PC-9 (cell line): ENCODE measurements at regions not wholly inside any gene's neighbourhood (a gene's known extent, or its start where the extent isn't known, plus 50 kb on each side); places are given as distances from the start of the nearest gene placed in this dataset.
A peak's percentile ranks its signal among the peaks of the same experiment; 100 is the strongest.

ENCODE experiments used
- BruUV-seq: library from RNA; stranded (reverse); fragments of 400-500 nt; replicated peaks from 2 replicates; lab custom pipeline; 2021; lab: Mats Ljungman, UMichigan
- CTCF ChIA-PET: fragments of 300-600 bp; sonication (Branson Sonifier 250); formaldehyde crosslinking; loops from one replicate; lab custom pipeline; 2022; ENCODE audit warnings: antibody characterized with exemption; lab: Charles Lee
- POLR2A ChIA-PET: fragments of 300-600 bp; sonication (Branson Sonifier 250); formaldehyde crosslinking; loops from one replicate; lab custom pipeline; 2022; ENCODE audit warnings: antibody characterized with exemption; ENCODE audit not compliant: unreplicated experiment; lab: Charles Lee
- DNase-seq, 2 experiments: peaks; one replicate each; pipeline versions ENCODE4 v3.0.0 to v3.0.0-alpha.2; 2015 to 2022; ENCODE audit warnings: mixed read lengths in 1 of 2
- H2AFZ ChIP-seq: fragments of 200-600 bp; sonication (generic); 2 replicates; pipeline ENCODE4 v1.8.1; 2017; ENCODE audit warnings: antibody characterized with exemption
- H3F3A ChIP-seq: fragments of 200-600 bp; sonication (generic); 2 replicates; pipeline ENCODE4 v1.8.1; 2017; ENCODE audit warnings: antibody characterized with exemption, mild to moderate bottlenecking, low read depth; ENCODE audit not compliant: insufficient read depth
- H3K27ac ChIP-seq: fragments of 200-600 bp; sonication (generic); 2 replicates; pipeline ENCODE4 v1.6.1; 2016; ENCODE audit warnings: mixed run types
- H3K27me3 ChIP-seq: fragments of 200-600 bp; sonication (generic); 2 replicates; pipeline ENCODE4 v1.6.1; 2016; ENCODE audit warnings: low read depth, mixed run types; ENCODE audit not compliant: insufficient read depth
- H3K36me3 ChIP-seq: fragments of 200-600 bp; sonication (generic); 2 replicates; pipeline ENCODE4 v1.6.1; 2016; ENCODE audit warnings: low read depth, mixed run types
- H3K4me1 ChIP-seq: fragments of 200-600 bp; sonication (generic); replicated peaks from 2 replicates; pipeline ENCODE4 v1.6.1; 2016; ENCODE audit warnings: mixed run types; ENCODE audit not compliant: insufficient read depth
- H3K4me2 ChIP-seq: fragments of 200-600 bp; sonication (generic); 2 replicates; pipeline ENCODE4 v1.6.1; 2017; ENCODE audit warnings: mixed run types
- H3K4me3 ChIP-seq: fragments of 200-600 bp; sonication (generic); 2 replicates; pipeline ENCODE4 v1.6.1; 2016; ENCODE audit warnings: mixed run types
- H3K79me2 ChIP-seq: fragments of 200-600 bp; sonication (generic); 2 replicates; pipeline ENCODE4 v1.6.1; 2017; ENCODE audit warnings: low read depth, mixed run types
- H3K9me2 ChIP-seq: fragments of 200-600 bp; sonication (generic); 2 replicates; pipeline ENCODE4 v1.8.1; 2017; ENCODE audit warnings: mild to moderate bottlenecking; ENCODE audit not compliant: insufficient read depth
- H3K9me3 ChIP-seq: fragments of 200-600 bp; sonication (generic); 2 replicates; pipeline ENCODE4 v1.8.1; 2016; ENCODE audit warnings: low read depth; ENCODE audit not compliant: insufficient read depth
- H4K20me1 ChIP-seq: fragments of 200-600 bp; sonication (generic); 2 replicates; pipeline ENCODE4 v1.8.1; 2017; ENCODE audit not compliant: insufficient read depth
- CTCF ChIP-seq: fragments of 200-600 bp; sonication (generic); conservative IDR thresholded peaks from 2 replicates; pipeline ENCODE4 v1.6.1; 2017; ENCODE audit warnings: mixed run types, antibody characterized with exemption, mild to moderate bottlenecking, moderate library complexity
- EZH2 ChIP-seq: fragments of 200-600 bp; sonication (generic); IDR thresholded peaks from 2 replicates; pipeline ENCODE4 v1.8.0; 2017; ENCODE audit warnings: antibody characterized with exemption, low read depth
- intact Hi-C: fragments of 100-400 bp; cut with micrococcal nuclease; formaldehyde crosslinking; loops from one replicate; pipeline ENCODE4 v1.10.0; 2022; ENCODE audit not compliant: unreplicated experiment

GRCh38 chrX:46375831-46376230 is 169.4 kb downstream of the ZNF674 start:
- H3F3A ChIP-seq, result peaks cover 10% of the 10 kb centered on the region; the same call in 1 of the 2 replicates
- CTCF ChIA-PET, result interaction anchor here (0.6 to 0.7 kb wide), 2 partner anchors 49 to 1055 kb away, joined by 3 to 6 read pairs; no protein-coding TSS in a partner anchor
- no peaks in the 10 kb centered on the region for H3K36me3 ChIP-seq
- peak overlapping the region; percentile 51 for H3K4me2 ChIP-seq
- peak in 1 of 2 experiments; percentile 79 for DNase-seq
- no peaks in the 10 kb centered on the region for H4K20me1 ChIP-seq
- intact Hi-C loops, result loop anchor here (1.0 to 5.0 kb wide), 6 partner anchors 51 to 1054 kb away; no protein-coding TSS in a partner anchor
- 0 out of 2 replicates have a peak overlapping the region, but pooled peaks have one; percentile 5 for H3K4me3 ChIP-seq
- no peaks in the 10 kb centered on the region for H3K9me2 ChIP-seq
- H3K27me3 ChIP-seq, result no peaks in the 10 kb centered on the region
- no TSS peak for BruUV-seq
- H3K79me2 ChIP-seq, result no peaks in the 10 kb centered on the region
- TF ChIP-seq CTCF (no peak), EZH2 (no peak)
- peak overlapping the region; percentile 94 for H3K27ac ChIP-seq
- H2AFZ ChIP-seq, result no peak overlapping the region
- H3K9me3 ChIP-seq, result no peaks in the 10 kb centered on the region
- H3K4me1 ChIP-seq, result peaks cover 25% of the 10 kb centered on the region
- POLR2A ChIA-PET, result interaction anchor here (0.6 to 1.5 kb wide), 7 partner anchors 41 to 527 kb away, joined by 3 to 13 read pairs (median 5); no protein-coding TSS in a partner anchor

GRCh38 chrX:46374371-46374770 is 170.8 kb downstream of the ZNF674 start:
- Histone ChIP-seq H3K9me3 (no peaks in the 10 kb centered on the region), H3K36me3 (no peaks in the 10 kb centered on the region), H4K20me1 (no peaks in the 10 kb centered on the region), H3F3A (peaks cover 10% of the 10 kb centered on the region; the same call in 1 of the 2 replicates), H3K27ac (peak overlapping the region; percentile 94), H3K4me3 (no peak overlapping the region), H3K79me2 (no peaks in the 10 kb centered on the region), H3K4me2 (no peak overlapping the region), H3K4me1 (peaks cover 25% of the 10 kb centered on the region), H2AFZ (no peak overlapping the region), H3K9me2 (no peaks in the 10 kb centered on the region), H3K27me3 (no peaks in the 10 kb centered on the region)
- ChIA-PET POLR2A (no interaction called here), CTCF (no interaction called here)
- no TSS peak for BruUV-seq
- intact Hi-C loops, result no loop called here
- no peak for TF ChIP-seq CTCF
- no peak for TF ChIP-seq EZH2
- no peak for DNase-seq

GRCh38 chrX:46367491-46367890 is 177.7 kb downstream of the ZNF674 start:
- TF ChIP-seq CTCF (no peak), EZH2 (no peak)
- no peaks in the 10 kb centered on the region for H3K9me2 ChIP-seq
- no peaks in the 10 kb centered on the region for H4K20me1 ChIP-seq
- H3F3A ChIP-seq, result no peaks in the 10 kb centered on the region
- H3K27ac ChIP-seq, result no peak overlapping the region
- no peaks in the 10 kb centered on the region for H3K36me3 ChIP-seq
- no peaks in the 10 kb centered on the region for H3K4me1 ChIP-seq
- ChIA-PET POLR2A (no interaction called here), CTCF (no interaction called here)
- no peaks in the 10 kb centered on the region for H3K79me2 ChIP-seq
- H3K9me3 ChIP-seq, result no peaks in the 10 kb centered on the region
- no peak overlapping the region for H3K4me2 ChIP-seq
- no peaks in the 10 kb centered on the region for H3K27me3 ChIP-seq
- no peak overlapping the region for H3K4me3 ChIP-seq
- no TSS peak for BruUV-seq
- intact Hi-C loops, result no loop called here
- H2AFZ ChIP-seq, result no peak overlapping the region
- no peak for DNase-seq
